ENCODE measurements at regions not wholly inside any gene's neighbourhood (a gene's known extent, or its start where the extent isn't known, plus 50 kb on each side); places are given as distances from the start of the nearest gene placed in this dataset.
"Not testable (repeated sequence)": the region's sequence is repeated elsewhere in the genome, so short reads cannot be mapped to it uniquely, and the experiment has no call there.

DNA sequence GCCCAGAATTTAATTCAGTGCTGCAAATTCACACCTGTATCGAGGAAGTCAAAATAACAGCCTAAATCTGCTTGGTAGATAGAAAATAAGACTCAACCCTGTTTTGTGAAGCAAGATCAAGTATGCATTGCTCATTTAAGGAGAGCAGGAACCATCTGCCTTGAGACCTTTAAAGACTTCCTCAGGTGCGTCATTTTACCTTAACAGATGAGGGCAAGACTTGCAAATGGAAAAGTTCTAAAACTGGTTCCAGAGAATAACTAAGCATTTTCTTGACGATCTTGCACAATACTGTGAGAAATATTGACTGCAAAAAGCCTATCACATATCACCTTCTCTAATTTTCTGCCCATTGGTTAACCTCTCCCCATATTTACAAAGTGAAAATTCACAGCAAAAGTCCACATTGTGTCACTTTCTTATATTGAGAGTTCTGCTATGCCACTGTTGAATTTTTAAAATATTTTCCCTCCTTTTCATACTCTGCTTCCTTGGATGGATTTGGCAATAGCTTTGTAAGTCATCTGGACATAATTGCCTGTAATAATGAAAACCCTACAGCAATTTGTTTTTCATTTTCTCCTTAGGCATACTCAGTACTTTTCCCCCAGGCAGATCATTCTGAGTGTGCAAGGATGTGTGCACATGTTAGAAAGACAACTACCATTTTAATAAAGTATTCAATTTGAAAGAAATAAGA, 234.2 kb downstream of the AASDHPPT start:
- intact Hi-C loops (cut with DNase I): no loop called here
- ATAC-seq (no peak), DNase-seq (ENCODE audit: low spot score) (no peak)

DNA sequence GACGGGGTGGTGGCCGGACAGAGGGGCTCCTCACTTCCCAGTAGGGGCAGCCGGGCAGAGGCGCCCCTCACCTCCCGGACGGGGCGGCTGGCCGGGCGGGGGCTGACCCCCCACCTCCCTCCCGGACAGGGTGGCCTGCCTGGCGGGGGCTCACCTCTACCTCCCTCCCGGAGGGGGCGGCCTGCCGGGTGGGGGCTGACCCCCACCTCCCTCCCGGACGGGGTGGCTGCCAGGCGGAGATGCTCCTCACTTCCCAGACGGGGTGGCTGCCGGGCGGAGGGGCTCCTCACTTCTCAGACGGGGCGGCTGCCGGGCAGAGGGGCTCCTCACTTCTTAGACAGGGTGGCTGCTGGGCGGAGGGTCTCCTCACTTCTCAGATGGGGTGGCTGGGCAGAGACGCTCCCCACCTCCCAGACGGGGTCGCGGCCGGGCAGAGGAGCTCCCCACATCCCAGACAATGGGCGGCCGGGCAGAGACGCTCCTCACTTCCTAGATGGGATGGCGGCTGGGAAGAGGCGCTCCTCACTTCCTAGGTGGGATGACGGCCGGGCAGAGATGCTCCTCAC, 239.8 kb downstream of the AASDHPPT start:
- intact Hi-C loops (cut with DNase I); DNase-seq (ENCODE audit: low spot score); ATAC-seq: not testable (repeated sequence)

DNA sequence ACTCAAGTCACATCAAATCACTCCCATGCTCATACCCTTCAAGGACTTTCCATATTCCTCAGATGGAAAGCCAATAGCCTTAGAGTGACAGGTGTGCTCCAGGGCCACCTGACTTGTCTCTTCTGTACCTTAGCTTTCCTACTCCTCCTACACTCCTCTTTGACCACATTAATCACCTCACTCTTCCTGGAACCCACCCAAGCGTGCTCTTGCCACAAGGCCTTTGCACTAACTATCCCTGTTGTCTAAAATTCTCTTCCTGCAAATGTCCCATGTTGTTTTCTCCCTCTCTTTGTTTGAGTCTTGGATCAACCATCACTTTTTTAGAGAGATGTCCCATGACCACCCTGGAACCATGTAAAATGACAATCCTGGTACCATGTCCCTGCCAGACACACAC, 244.1 kb downstream of the AASDHPPT start:
- intact Hi-C loops (cut with DNase I): no loop called here
- ATAC-seq: no peak
- DNase-seq (ENCODE audit: low spot score): no peak

DNA sequence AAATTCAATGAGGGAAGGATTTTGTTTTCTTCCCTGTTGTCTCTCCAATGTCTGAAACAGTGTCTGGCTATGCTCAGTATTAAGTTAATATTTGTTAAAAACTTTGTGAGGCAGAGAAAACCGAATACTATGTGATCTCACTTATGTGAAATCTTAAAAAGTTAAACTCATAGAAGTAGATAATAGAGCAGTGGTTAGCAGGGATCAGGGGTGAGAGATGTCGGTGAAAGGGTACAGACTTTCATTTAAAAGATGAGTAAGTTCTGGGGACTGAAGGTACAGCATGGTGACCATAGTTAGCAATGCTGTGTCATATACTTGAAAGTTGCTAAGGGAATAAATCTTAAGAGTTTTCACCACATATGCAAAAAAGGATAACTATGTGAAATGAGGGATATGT, 244.6 kb downstream of the AASDHPPT start:
- DNase-seq (ENCODE audit: low spot score) (no peak), ATAC-seq (no peak)
- intact Hi-C loops (cut with DNase I): no loop called here

DNA sequence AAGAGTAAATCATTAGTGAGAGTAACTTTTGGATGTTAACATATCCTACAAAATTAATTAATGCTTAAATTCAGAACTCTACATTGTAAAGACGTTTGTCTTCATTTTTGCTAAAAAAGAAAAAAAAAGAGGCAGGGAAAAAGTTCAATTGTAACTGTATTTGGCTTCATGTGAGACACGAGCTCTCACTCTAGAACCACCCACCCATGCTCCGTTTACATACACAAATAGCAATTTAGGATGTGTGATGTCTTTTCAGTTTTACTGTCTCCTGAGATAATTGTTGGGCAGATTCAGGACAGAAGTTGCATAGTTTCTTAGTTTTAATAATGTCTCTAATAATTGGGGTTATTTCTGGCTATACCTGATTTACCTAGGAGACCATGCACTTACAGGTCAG, 248.6 kb downstream of the AASDHPPT start:
- intact Hi-C loops (cut with DNase I): no loop called here

DNA sequence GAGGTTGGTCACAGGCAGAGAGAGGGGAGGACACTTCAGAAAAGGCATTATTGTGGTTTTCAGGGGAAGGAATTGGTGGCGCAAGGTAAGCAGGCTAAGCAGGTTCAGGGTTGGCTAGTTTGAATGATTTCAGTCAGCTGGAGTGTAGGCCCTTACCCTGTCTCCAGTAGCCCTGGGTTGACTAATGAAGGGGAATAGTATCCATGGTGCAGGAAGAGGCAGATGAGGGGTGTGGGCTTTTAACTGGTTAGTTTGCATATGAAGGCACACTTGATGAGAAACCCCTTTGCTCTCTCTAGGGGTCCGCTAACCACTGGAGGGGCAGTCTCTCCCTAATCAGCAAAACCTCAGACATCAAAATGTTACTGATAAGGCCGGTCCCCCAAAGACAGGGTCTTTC, 249.7 kb downstream of the AASDHPPT start:
- intact Hi-C loops (cut with DNase I): no loop called here
- no peak for ATAC-seq
- DNase-seq (ENCODE audit: low spot score): no peak

More for the DNA sequence above, 248.6 kb downstream of the AASDHPPT start:
- no peak for DNase-seq (ENCODE audit: low spot score)
- no peak for ATAC-seq

DNA sequence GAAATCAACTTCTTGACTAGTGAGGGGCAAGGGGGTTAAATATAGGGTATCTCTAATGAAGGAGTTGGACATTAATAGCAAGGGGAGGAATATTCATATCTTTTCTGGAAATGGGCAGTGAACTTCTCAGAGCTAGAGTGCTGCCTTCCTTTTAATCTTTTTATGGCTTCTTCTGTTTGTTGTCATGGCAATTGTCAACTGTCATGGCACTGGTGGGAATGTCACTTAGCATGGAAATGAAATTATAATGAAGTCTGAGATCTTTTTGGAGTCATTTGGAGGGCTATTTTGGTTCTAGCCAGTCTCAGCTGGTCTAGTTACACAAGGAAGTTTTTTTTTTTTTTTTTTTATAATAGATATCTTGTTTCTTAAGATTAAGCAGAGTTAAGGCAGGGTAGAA, 250.2 kb downstream of the AASDHPPT start:
- no peak for DNase-seq (ENCODE audit: low spot score)
- ATAC-seq: no peak
- intact Hi-C loops (cut with DNase I): no loop called here

DNA sequence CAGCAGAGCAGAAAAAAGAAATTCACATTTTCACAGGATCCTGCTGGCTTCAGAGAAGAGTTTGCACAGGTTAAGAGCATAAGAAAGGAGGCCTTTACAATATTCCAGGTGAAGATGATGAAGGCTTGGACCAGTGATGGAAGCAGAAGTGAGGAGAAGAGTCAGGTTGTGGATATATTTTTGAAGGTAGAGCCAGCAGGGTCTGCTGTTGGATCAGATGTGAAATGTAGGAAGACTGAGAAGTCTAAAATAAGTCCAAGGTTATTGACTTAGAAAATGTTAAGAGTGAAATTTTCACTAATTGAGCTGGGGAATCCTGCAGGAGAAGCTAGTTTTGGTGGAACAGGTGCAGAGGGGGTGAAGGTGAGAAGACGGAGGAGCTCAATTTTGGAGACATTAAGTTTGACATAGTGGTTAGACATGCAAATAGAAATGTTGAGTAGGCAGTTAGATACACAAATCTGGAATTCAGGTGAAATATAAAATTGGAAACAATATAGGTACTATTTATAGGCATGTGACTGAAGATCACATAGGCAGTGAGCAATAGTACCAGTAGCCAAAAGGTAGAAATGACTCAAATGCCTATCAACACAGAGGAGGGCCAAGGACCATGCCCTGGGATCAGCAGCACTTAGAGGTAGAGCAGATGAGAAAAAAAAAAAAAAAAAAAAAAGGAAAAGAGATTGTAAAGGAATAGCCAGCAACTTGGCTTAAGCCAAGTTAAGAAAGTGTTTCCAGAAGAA, 252.0 kb downstream of the AASDHPPT start:
- ATAC-seq: no peak
- DNase-seq (ENCODE audit: low spot score): no peak
- intact Hi-C loops (cut with DNase I): no loop called here

DNA sequence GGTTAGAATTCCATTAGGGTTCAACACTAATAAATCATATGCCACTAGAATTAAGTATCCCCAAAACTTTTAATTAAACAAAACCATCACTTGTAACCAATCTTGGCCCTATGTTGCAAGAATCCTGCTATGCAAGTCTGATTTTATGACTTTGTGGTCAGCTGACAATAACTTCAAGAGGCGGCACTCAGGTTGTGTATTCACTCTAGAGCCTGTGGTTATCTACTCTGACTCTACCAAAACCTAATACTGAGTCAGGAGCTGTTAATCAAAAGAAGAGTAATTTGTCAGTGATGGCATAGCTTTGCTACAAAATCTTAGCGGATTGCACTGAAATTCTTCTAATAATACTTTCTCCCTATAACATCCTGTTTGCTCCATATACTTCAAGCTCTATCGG, 253.7 kb downstream of the AASDHPPT start:
- DNase-seq (ENCODE audit: low spot score) (no peak), ATAC-seq (no peak)
- intact Hi-C loops (cut with DNase I): no loop called here

DNA sequence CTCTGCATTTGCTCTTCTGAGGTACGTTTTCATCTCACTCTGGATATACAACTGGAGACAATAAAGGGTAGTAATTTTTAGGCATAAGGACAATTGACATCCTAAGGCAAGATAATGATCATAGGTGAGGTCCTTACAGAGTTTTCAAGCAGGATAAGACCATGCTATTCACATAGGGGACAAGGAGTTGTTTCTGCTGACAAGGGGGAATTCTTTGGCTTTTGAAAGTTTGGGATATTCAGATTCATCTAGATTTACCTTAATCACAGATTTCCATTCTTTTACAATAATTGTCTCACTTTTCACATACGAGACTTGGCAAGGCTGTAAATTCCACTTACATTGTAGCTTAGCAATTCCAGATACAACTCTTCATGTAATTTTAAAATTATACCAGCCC, 256.2 kb downstream of the AASDHPPT start:
- no peak for ATAC-seq
- DNase-seq (ENCODE audit: low spot score): no peak
- intact Hi-C loops (cut with DNase I): no loop called here

DNA sequence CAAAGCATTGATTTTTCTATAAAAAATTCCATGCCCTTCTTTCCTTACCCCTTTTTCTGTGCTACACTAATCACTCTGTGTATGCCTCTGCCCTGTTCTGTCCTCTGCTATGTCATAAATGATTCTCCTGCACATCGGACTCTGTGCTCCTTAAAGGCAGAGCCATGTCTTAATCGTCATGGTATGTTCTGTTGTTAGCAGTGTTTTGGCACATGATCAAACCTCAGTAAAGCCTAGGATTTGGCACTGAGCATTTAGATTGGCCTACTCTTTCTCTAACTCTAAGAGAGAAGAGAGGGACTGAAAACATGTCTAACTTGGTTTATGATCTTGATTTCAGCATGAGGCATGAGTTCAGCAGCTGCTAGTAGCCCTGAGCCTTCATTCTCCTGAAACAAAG, 266.9 kb downstream of the AASDHPPT start:
- intact Hi-C loops (cut with DNase I): no loop called here

DNA sequence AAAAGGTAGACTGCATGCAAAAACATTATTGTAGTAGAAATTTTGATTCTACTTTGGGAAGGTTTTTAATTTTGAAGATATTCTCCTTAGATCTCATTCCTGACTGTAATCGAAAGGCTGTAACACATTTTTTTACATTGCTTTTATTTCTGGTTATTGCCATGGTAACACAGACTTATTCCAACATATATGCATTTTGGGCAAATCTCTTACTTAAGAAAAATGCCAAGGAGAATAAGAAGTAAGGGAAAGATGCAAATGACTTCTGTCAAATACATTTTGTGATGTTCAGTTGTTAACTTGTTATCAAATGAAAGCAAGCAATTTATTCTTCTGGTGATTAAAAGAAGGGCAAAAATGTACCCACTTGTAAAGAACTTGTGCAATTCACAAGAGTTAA, 267.5 kb downstream of the AASDHPPT start:
- intact Hi-C loops (cut with DNase I): no loop called here

More for the DNA sequence above, 266.9 kb downstream of the AASDHPPT start:
- no peak for DNase-seq (ENCODE audit: low spot score)
- ATAC-seq: no peak

DNA sequence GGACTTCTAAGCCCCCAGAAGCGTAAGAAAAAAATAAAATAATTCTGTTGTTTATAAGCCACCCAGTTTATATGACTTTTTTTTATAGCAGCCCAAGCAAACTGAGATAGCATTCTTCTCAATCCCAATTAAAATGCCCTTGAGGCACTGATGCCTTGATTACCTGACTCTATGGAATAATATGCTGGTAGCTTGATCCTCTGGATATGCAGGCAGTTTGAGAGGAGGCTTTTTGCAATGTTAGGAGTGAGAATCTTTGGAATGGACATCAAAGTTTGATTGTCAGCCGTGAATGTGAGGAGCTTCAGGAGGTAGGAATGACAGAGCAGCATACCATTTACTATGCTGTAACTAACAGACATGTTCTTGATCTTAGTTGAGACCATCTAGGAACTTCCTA, 275.6 kb downstream of the AASDHPPT start:
- no peak for DNase-seq (ENCODE audit: low spot score)
- ATAC-seq: no peak
- intact Hi-C loops (cut with DNase I): no loop called here

More for the DNA sequence above, 267.5 kb downstream of the AASDHPPT start:
- no peak for ATAC-seq
- DNase-seq (ENCODE audit: low spot score): no peak

DNA sequence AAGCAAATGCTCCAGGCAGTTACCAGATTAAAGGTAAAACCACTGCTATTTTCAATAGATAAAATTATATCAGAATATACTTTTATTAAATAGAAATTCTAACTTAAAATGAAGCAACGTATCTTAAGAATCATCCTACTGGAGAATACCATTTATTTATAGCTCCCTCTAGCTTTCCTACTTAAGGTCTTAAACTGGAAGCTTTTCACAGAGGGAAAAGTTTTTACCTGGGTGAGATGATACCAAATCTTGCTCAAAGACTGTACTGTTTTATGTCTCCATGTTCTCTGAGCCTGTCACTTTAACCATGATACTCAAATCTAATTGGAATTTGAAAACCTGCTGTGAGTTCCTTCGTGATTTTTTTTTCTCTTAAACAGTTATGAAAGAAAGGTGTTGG, 291.8 kb downstream of the AASDHPPT start:
- intact Hi-C loops (cut with DNase I): no loop called here
- ATAC-seq (no peak), DNase-seq (ENCODE audit: low spot score) (no peak)

DNA sequence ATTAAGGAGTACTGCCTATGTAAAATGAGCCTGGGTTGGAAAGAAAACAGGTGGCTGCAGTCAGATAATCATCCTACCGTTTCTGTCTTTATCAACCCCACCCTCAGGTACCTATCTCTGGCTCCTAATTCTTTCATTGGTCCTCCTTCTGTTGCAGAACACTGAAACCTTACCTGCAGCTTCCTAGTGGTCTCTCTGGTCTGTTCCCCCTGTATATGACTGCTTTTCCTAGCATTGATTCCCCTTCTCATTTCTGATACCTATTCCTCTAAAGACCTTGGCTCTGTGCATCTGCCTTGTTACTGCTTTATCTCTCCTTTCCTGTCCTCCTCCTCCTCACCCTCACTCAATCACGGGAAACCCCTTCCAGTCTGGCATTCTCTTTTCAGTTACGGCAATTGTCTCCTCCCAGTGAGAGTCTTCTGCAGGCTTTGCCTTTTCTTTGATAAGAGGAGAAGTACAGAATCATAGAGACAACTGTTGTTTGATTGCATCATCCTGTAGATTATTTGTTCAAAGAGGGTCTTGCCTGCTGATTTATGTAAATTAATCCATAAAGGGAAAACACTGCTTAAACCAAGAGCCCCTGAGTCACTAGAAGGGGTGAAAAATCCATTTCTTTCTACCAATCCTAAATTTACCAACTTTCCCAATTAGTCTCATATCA, 301.2 kb downstream of the AASDHPPT start:
- no peak for ATAC-seq
- no peak for DNase-seq (ENCODE audit: low spot score)
- intact Hi-C loops (cut with DNase I): no loop called here

DNA sequence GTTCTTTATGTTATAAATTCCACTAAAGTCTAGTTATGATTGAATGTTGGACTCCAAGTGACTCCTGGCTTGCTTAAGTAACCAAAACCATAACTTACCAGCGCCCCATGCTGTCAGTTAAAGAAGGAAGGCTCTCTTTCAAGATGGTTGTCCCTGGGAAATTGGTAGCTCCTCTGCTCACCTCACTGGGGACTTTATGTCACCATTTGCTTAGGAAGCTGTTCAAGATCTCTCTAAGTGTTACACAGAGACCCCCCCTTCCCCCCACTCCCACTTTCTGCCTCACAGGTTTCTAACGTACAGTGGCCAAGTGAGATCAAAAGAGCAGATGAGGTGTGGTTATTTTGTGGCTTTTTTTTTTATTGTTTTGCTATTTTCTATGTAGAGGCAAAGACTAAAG, 301.8 kb downstream of the AASDHPPT start:
- intact Hi-C loops (cut with DNase I): no loop called here
- ATAC-seq (no peak), DNase-seq (ENCODE audit: low spot score) (no peak)

DNA sequence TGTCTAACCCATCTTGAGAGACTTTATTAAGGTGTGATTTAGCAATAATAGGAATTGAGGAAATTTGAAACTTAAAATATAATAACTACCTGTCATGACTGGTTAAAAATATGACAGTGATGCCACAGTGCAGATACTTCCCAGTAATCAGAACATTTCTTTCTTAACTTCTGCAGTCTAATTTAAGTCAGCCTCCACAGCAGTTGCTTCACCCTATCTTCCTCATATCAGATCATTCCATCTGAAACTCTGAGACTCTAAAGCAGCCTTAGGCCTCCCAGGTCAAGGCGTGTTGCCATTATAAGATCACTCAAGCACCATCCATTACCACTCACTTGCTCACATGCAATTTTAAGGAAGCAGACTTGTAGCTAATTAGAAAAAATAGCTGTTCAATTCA, 302.2 kb downstream of the AASDHPPT start:
- DNase-seq (ENCODE audit: low spot score): no peak
- no peak for ATAC-seq
- intact Hi-C loops (cut with DNase I): no loop called here

DNA sequence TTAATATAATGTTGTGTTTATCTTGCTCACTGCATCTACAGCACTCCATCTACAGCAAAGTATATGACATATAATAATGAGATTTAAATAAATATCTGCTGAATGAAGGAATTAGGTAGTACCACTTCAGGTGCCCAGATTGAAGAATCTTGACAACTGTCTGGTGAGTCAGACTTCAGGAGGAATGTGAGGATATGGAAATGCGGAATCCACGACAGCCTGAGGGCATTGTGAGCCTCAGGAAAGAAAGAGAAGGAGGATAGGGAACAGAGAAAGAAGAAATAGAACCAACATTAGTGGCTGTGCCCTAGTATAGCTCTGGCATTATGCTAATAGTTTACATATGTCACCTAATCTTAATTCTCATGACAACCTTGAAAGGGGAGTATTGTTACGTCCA, 304.4 kb downstream of the AASDHPPT start:
- no peak for DNase-seq (ENCODE audit: low spot score)
- intact Hi-C loops (cut with DNase I): no loop called here
- ATAC-seq: no peak

DNA sequence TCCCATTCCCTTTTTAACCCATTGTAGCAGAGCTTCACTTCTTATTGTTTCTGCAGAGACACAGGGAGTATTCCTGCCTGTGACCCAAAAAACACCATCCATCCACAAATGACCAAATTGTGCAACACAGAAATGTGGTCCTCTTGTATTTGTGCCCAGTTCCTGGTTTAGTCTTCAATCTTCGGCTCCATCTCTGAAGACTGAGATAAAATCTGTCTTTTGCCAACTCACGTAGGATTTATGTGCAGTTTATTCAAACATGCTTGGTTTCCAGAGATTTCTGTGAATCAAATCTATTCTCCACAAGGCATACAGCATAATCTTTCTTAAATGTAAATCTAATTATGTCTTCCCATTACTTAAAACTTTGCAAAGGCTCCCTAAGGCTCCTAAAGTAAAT, 307.0 kb downstream of the AASDHPPT start:
- ATAC-seq: no peak
- DNase-seq (ENCODE audit: low spot score): no peak
- intact Hi-C loops (cut with DNase I): no loop called here

DNA sequence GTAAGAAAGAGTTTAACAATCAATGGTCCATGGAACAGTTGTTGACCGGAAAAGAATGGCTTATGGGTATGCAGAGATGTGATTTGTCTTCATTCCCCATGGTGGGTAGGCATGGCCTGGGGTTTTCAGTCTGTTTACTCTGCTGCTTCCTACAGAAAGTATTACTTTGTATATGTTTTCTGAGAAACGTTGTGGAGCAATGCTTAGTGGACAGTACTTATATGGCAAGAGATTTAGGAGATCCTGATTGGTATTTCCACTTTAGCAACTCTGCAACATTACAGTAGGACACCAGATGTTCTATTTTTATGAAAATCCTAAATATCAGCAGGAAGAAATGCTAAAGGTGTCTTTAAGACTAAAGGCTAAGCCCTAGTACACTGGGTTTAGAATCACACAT, 309.1 kb downstream of the AASDHPPT start:
- intact Hi-C loops (cut with DNase I): no loop called here
- no peak for ATAC-seq
- no peak for DNase-seq (ENCODE audit: low spot score)
